B cell (primary cell): ENCODE measurements at regions not wholly inside any gene's neighbourhood (a gene's known extent, or its start where the extent isn't known, plus 50 kb on each side); places are given as distances from the start of the nearest gene placed in this dataset.

Experiments
- EZH2 ChIP-seq: IDR thresholded peaks from 2 replicates; pipeline ENCODE4 v1.6.1; 2012; ENCODE audit warnings: borderline replicate concordance, low read depth, mild to moderate bottlenecking, moderate library complexity, low read length; ENCODE audit not compliant: insufficient read depth, poor library complexity, severe bottlenecking
- TF ChIP-seq, protein P1 (sequence below): fragments of 200-600 bp; IDR thresholded peaks from one replicate; pipeline ENCODE4 v1.8.0; 2022; ENCODE audit warnings: antibody characterized with exemption, mild to moderate bottlenecking

DNA sequence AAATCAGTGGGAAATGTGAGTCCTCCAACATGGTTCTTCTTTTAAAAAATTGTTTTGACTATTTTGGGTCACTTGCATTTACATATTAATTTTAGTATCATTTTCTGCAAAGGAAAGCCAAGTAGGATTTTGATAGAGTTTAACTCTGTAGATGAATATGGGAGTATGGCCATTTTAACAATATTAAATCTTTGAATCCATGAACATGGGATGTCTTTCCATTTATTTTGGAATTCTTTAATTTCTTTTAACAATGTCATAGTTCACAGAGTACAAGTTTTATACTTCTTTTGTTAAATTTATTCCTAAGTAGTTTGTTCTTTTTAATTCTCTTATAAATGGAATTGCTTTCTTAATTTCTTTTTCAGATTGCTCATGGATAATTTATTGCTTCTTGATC, 56.5 kb upstream of the ARMC2 start:
- TF ChIP-seq, protein P1, sequence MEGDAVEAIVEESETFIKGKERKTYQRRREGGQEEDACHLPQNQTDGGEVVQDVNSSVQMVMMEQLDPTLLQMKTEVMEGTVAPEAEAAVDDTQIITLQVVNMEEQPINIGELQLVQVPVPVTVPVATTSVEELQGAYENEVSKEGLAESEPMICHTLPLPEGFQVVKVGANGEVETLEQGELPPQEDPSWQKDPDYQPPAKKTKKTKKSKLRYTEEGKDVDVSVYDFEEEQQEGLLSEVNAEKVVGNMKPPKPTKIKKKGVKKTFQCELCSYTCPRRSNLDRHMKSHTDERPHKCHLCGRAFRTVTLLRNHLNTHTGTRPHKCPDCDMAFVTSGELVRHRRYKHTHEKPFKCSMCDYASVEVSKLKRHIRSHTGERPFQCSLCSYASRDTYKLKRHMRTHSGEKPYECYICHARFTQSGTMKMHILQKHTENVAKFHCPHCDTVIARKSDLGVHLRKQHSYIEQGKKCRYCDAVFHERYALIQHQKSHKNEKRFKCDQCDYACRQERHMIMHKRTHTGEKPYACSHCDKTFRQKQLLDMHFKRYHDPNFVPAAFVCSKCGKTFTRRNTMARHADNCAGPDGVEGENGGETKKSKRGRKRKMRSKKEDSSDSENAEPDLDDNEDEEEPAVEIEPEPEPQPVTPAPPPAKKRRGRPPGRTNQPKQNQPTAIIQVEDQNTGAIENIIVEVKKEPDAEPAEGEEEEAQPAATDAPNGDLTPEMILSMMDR, result no peak
- TF ChIP-seq EZH2, result no peak
